Lung (tissue), 11 donors: ENCODE measurements at regions not wholly inside any gene's neighbourhood (a gene's known extent, or its start where the extent isn't known, plus 50 kb on each side); places are given as distances from the start of the nearest gene placed in this dataset.

Source experiments
- ATAC-seq: fragments of 200-7000 bp; cut with Tn5 transposase; one replicate; pipeline ENCODE4 v1.9.1; 2020; ENCODE audit warnings: moderate number of reproducible peaks; ENCODE audit not compliant: insufficient read depth, low FRiP score
- DNase-seq, 3 donors: peaks; one replicate each; pipeline ENCODE4 v3.0.0-alpha.2; 2013 to 2017
- H3K27ac ChIP-seq, 2 donors: one replicate each; pipeline ENCODE4 v1.5.1; 2013; ENCODE audit warnings: mild to moderate bottlenecking in 2 of 2, moderate library complexity in 2 of 2, control low read depth in 1 of 2, inconsistent platforms in 1 of 2, low read depth in 1 of 2, low read length in 1 of 2
- H3K27me3 ChIP-seq, 3 donors: one replicate each; pipeline ENCODE4 v1.5.1; 2013; ENCODE audit warnings: low read length in 2 of 3; ENCODE audit not compliant: control insufficient read depth in 3 of 3, insufficient read depth in 3 of 3
- H3K36me3 ChIP-seq, 4 donors: one replicate each; pipeline ENCODE4 v1.5.1; 2013; ENCODE audit warnings: low read length in 4 of 4, mild to moderate bottlenecking in 1 of 4, moderate library complexity in 1 of 4; ENCODE audit not compliant: control insufficient read depth in 4 of 4, insufficient read depth in 4 of 4
- H3K4me1 ChIP-seq, 5 donors: one replicate each; pipeline ENCODE4 v1.5.1; 2013; ENCODE audit warnings: low read length in 5 of 5, mild to moderate bottlenecking in 2 of 5, moderate library complexity in 1 of 5; ENCODE audit not compliant: control insufficient read depth in 5 of 5, insufficient read depth in 5 of 5
- H3K4me3 ChIP-seq: one replicate; pipeline ENCODE4 v1.5.1; 2013; ENCODE audit warnings: mild to moderate bottlenecking, control low read depth, moderate library complexity
- H3K9ac ChIP-seq, 2 donors: one replicate each; pipeline ENCODE4 v1.5.1; 2013; ENCODE audit warnings: low read length in 2 of 2, control low read depth in 1 of 2; ENCODE audit not compliant: insufficient read depth in 1 of 2
- H3K9me3 ChIP-seq, 4 donors: one replicate each; pipeline ENCODE4 v1.5.1; 2013; ENCODE audit warnings: low read length in 3 of 4, mild to moderate bottlenecking in 1 of 4, moderate library complexity in 1 of 4; ENCODE audit not compliant: control insufficient read depth in 4 of 4, insufficient read depth in 3 of 4
- WGBS, 2 donors: extraction: QIAGEN DNeasy Blood & Tissue Kit; methylation state at CpG; one replicate each; pipeline ENCODE4 v1.1.7; 2013; 5-methylcytosine and 5-hydroxymethylcytosine counted together
- TF ChIP-seq, protein P1 (sequence below): IDR thresholded peaks from 2 replicates; pipeline ENCODE4 v1.5.1; 2012; ENCODE audit warnings: mild to moderate bottlenecking; ENCODE audit errors: control extremely low read depth, extremely low read depth
- donor health status: control.
- donor health status: control.
- donor health status: Bipolar disorder and iron deficiency.
- donor health status: healthy.
- donor health status: DM: yes; HTN: yes; CAD: no.

DNA sequence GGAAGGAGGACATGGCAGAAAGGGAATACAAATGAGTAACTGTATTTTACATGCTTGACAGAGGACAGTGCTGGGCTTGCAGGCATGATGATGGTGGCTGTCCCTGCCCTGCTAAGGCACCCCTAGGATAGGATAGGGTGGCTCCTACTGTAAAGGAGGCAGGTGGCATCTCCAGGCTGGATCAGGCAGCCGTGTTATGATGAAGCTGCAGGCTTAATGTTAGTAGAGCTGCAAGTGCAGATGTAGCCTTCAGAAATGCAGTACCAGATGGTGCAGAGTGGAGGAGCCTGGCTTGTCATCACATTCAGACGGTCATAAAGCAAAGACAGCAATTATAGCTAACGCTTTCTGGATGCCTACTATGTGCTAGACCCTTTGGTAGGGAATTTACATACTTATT is 287.9 kb upstream of the PODXL start:
- DNase-seq (peak; percentile 32 to 40 (median 39)), ATAC-seq (no peak)
- H3K27me3 ChIP-seq, result peaks cover 0 to 9% (median 0%) of the 10 kb centered on the region in 3 donors
- H3K4me3 ChIP-seq, result no peak overlapping the region
- H3K36me3 ChIP-seq, result no peaks in the 10 kb centered on the region
- no peaks in the 10 kb centered on the region for H3K9me3 ChIP-seq
- WGBS, 2 donors, result 34 to 47% methylated on average over 3 of the region's 3 CpGs
- no peak overlapping the region for H3K27ac ChIP-seq
- peaks cover 2 to 16% (median 6%) of the 10 kb centered on the region in 5 donors for H3K4me1 ChIP-seq
- TF ChIP-seq, protein P1, sequence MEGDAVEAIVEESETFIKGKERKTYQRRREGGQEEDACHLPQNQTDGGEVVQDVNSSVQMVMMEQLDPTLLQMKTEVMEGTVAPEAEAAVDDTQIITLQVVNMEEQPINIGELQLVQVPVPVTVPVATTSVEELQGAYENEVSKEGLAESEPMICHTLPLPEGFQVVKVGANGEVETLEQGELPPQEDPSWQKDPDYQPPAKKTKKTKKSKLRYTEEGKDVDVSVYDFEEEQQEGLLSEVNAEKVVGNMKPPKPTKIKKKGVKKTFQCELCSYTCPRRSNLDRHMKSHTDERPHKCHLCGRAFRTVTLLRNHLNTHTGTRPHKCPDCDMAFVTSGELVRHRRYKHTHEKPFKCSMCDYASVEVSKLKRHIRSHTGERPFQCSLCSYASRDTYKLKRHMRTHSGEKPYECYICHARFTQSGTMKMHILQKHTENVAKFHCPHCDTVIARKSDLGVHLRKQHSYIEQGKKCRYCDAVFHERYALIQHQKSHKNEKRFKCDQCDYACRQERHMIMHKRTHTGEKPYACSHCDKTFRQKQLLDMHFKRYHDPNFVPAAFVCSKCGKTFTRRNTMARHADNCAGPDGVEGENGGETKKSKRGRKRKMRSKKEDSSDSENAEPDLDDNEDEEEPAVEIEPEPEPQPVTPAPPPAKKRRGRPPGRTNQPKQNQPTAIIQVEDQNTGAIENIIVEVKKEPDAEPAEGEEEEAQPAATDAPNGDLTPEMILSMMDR, result no peak
- H3K9ac ChIP-seq, result no peak overlapping the region

DNA sequence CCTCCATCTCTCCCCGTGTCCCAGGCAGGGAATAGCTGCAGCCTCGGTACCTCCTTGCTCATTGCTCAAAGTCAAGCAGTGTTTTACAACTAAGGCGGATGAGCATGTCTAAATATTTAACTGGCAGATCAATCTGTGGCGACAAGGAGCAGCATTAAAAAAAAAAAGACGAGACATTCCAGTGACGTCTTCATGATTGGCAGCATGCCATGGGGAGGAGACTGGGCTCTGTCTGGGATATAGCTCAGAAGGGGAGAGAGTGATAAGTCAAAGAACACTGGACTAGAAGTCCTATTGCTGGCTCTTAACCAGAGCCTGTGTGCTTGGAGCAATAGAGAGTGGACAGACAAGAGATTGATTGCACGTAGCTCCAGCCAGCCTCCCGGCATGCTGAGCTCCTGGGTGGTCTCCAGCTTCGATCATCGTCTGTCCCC is 287.5 kb upstream of the PODXL start:
- Histone ChIP-seq H3K4me3 (no peak overlapping the region), H3K36me3 (no peaks in the 10 kb centered on the region), H3K4me1 (peaks cover 2 to 16% (median 6%) of the 10 kb centered on the region in 5 donors), H3K9ac (no peak overlapping the region), H3K27ac (no peak overlapping the region), H3K9me3 (no peaks in the 10 kb centered on the region), H3K27me3 (peaks cover 0 to 12% (median 0%) of the 10 kb centered on the region in 3 donors)
- TF ChIP-seq, protein P1, result no peak
- DNase-seq (peak; percentile 89 to 92 (median 91)), ATAC-seq (no peak)
- whole genome bisulfite sequencing, 2 donors, result 26 to 37% methylated on average over 10 of the region's 10 CpGs

DNA sequence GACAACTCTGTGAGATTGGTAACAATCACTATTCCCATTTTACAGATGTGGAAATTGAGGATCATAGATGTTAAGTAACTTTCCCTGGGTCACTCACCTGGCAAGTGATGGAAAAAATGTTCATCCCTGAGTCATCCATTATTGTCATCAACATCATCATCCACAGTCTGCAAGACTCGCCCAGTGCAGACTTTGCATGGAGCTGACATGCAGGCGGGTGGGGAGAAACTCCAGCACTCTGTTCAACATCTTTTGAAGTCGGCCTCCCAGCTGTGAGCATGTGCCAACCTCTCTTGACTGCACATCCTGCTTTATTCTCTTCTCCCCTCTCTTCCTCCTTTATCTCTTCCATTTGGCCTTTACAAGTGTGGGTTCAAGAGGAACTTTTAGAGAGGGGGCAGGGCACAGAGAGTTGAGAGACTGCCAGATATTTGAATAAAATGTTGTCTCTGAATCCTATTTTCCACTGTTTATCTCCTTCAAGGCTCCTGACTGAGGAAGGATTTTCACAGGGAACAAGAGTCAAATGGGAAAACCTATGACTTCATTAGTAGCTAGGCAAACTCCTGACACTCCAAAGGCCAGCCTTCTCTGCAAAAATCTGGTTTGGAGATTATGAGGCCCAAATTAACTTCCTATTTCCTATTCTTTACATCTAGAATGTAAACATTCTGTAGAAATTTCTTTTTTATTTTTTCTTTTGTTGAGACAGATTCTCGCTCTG is 283.7 kb upstream of the PODXL start:
- H3K27ac ChIP-seq, result no peak overlapping the region
- TF ChIP-seq, protein P1, result no peak
- H3K27me3 ChIP-seq, result peaks cover 0 to 6% (median 0%) of the 10 kb centered on the region in 3 donors
- H3K4me1 ChIP-seq, result peaks cover 2 to 16% (median 3%) of the 10 kb centered on the region in 5 donors
- no peaks in the 10 kb centered on the region for H3K36me3 ChIP-seq
- no peaks in the 10 kb centered on the region for H3K9me3 ChIP-seq
- H3K4me3 ChIP-seq, result no peak overlapping the region
- peak; percentile 24 to 44 (median 40) for DNase-seq
- no peak overlapping the region for H3K9ac ChIP-seq
- ATAC-seq, result no peak
- WGBS, 2 donors, result 65 to 85% methylated on average over 4 of the region's 4 CpGs
